HG02973 (cell line): ENCODE measurements at regions not wholly inside any gene's neighbourhood (a gene's known extent, or its start where the extent isn't known, plus 50 kb on each side); places are given as distances from the start of the nearest gene placed in this dataset.
"Not testable (repeated sequence)": the region's sequence is repeated elsewhere in the genome, so short reads cannot be mapped to it uniquely, and the experiment has no call there.

Source experiments
- ATAC-seq: cut with Tn5 transposase; IDR thresholded peaks from one replicate; pipeline ENCODE4 v1.9.1; 2021; ENCODE audit warnings: moderate library complexity; ENCODE audit not compliant: unreplicated experiment

DNA sequence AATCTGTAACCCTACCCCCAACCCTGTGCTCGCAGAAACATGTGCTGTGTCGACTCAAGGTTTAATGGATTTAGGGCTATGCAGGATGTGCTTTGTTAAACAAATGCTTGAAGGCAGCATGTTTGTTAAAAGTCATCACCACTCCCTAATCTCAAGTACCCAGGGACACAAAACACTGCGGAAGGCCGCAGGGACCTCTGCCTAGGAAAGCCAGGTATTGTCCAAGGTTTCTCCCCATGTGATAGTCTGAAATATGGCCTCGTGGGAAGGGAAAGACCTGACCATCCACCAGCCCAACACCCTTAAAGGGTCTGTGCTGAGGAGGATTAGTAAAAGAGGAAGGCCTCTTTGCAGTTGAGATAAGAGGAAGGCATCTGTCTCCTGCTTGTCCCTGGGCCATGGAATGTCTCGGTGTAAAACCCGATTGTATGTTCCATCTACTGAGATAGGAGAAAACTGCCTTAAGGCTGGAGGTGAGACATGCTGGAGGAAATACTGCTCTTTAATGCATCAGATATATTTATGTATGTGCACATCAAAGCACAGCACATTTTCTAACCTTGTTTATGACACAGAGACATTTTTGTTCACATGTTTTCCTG, 94.4 kb downstream of the LSM3 start:
- ATAC-seq: not testable (repeated sequence)

DNA sequence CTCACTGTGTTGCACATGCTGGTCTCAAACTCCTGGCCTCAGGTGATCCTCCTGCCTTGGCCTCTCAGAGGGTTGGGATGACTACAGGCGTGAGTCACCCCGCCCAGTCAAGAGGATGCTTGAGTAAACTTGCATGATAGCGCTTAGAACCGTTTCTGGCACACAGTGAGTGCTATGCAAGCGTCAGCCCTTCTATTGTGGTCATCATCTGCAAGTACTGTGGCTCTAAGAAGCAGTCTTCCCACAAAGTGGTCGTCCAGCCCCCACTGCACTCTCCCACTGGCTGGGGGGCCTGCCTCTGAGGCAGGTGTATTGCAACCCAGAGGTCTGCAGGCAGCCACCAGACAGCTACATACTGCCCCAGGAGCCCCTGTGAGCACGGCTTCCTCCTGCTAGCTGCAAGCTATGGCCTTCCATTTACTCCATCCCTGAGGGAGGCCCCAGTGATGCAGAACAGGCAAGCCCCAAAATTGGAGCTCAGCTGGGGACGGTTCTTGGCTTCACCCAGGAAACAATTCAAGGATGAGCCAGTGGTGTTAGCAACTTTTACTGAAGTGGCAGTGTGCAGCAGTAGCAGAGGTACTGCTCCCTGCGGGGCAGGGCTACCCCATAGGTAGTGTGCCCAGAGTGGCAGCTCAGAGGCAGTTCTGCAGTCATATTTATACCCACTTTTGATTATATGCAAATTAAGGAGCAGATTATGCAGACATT, 95.4 kb downstream of the LSM3 start:
- ATAC-seq: no peak

DNA sequence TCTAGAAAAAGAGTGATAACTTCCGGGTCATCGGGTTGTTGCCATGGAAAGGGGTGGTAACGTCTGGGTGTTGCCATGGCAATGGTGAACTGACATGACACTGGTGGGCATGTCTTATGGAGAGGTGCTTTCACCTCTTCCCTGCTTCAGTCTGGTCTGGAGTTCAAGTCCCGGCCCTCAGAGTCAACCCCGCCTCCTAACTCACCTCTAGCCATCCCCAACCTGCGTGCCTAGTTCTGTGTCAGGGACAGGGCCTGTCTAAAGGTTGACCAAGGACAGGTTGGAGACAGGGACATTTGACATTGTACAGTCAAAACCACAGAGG, 96.0 kb downstream of the LSM3 start:
- no peak for ATAC-seq

DNA sequence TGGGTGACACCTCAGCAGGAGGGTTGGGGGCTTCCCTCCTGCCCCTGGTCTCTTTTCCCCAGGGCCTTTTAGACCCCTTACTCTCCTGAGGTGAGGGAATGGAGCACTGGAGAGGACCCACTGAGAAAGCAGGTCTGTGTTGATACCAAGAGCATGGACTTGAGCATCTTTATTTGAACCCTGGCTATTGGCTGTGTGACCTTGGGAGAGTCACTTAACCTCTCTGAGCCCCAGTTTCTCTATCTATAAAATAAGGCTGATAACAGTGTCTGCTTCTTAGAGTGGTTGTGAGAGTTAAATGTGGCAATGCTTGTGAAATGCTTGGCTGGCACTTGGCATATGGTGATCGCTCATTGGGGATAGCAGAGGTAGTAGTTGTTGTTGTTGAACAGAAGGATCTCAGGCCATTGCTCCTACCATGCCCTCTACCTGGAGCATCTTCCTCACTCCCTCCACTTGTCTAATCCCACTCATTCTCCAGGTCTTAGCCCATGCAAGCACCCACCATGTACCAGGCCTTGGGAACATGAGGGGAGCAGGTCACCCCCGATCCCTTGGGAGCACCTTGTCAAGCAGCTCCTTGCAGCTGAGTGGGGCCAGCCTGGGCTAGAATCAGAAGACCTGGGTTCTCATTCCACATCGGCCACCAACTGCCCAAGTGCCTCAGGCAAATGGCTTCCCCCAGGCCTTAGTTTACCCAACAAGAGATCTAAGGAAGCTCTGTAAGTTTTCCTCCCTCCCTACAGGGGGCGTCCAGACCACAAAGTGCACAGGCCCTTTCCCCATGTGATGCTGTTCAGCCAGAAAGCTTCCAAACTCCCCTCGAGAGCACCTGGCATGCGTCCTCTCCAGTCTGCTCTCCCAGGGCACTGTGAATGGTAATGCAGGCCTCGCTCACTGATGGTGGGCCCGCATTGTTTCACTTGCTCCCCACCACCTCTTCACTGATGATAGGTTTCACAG, 96.7 kb downstream of the LSM3 start:
- no peak for ATAC-seq

DNA sequence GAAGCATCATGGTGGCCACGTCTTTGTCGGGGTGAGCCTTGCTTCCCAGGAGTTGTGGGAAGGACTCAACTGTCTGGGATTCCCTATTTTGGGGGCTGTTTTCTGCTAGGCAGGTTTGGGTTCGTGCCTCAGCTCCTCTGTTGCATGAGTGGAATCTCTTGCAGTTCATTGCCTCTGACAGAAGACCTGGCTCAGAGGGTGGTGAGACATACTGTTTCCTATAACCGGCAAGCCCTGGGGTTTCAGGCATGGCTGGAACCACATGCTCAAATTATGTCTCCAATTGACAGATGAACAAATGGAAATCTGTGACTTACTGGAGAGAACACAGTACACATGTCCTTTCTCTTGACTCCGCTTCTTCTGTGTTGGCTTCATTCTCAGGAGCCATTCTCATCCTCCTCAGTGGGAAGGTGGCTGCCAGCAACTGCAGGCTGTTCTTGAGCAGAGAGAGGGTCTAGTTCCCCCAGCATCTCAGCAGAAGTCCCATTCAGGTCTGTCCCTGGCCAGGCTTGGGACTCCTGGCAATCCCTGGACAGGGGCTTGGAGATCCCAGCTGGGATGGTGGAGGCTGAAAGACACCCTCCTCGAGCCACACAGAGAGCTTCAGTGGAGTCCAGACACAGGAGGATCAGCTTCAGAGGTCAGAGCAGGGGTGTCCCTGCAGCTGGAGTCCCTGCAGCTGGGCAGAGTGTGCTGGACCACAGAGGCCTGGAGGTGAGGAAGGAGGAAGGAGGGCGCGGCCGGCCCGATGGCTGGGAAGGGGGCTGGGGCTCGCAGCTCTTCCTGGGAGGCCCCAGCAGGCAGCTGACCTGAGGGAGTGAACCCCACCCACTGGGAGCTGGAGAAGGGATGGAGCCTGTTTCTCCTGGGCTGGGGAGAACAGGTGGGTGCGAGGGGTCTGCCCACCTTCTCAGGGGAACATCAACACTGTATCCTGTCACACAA, 97.6 kb downstream of the LSM3 start:
- ATAC-seq: no peak

DNA sequence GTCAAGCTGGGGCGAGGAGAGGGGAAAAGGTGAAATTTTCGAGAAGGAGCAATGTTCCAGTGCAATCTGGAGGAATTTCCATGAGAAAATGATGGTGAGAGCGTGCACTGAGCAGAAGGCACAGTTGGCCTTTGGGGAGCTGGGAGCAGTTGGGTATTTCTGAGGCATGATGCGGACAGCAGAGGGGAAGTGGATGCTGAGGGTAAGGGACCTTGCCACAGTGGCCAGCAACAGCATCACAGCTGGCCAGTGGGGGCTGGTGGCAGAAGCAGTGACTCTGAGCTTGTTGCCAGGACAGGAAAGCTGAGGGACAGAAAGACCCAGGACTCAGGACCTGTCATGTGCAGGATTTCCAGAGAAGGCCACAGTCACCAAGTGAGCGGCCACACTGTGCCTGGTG, 98.9 kb downstream of the LSM3 start:
- ATAC-seq: no peak

DNA sequence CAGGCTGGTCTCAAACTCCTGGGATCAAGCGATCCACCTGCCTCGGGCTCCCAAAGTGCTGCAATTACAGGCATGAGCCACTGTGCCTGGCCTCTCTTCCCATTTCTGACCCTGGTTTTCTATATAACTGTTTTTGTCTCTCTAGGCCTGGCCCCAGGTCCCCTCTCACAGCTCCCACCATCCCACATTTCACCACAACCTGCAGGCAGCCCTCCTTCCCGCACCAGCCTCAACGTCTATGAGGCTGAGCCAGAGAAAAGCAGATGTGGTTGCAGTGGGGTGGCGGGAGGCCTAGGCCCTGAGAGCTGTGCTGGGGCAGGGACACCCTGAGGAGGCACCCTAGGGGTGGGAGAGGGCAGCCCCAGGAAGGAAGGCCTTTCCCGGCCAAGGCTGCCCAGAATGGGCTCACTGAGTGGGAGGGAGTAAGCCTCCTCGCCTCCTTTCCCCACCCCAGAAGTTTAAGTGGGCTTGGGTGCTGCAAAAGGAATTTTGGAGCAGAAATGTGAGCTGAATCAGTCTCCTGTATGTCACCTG, 99.7 kb downstream of the LSM3 start:
- no peak for ATAC-seq

DNA sequence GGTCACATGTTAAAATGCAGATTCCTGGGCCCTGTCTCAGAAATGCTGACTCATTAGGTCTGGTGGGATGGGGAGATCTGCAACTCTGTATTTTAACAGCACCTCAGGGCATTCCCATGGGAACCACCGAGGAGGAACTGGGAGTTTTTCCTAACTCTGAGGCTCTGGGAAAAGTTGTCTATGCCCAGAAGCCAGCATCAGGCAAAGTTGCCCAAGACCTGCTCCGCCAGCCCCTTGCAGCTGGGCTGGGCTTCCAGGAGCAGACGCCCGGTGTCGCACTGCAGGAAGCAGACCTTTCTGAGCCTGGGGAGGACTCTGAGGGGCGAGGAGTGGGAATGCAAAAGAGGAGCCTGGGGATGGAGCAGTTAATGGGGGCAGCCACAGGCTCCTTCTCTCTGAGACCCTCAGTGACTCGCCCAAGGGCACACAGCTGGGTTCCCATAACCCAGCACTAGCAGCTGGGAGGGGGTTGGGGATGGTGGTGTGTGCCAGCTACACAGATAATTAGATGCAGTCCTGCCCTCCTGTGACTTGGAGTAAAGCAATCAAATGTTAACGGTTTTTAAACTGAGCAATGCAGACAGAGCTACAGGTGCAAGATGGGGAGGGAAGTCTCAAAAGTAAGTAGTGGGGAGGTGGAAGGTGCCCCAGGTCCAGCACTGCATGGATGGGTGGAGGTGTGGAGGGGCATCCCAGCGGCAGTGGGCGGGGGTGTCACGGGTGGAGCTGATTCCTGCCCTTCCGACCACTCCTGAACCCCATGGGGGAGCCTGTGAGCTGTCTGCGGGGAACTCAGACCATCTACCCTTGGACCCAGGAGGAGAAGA, 100.4 kb downstream of the LSM3 start:
- ATAC-seq: no peak

DNA sequence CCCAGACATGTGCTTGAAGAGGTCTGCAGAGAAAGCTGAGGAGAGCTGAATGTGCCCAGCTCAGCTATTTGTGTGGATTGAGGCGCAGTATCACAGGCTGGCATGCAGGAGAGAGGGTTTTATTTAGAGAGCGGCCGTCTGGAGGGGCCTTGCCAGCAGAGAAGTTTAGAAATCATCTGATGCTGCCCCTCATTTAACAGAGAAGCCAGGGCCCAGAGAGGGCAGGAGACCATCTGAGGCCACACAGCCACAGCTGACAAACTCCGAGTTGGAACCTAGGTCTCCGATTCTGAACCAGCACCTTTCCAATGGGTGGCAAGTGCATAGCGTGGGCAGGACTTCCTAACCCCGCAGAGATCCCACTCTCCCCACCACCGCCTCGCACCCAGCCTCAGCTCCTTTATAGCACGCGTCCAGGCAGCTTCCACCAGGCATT, 101.0 kb downstream of the LSM3 start:
- no peak for ATAC-seq

DNA sequence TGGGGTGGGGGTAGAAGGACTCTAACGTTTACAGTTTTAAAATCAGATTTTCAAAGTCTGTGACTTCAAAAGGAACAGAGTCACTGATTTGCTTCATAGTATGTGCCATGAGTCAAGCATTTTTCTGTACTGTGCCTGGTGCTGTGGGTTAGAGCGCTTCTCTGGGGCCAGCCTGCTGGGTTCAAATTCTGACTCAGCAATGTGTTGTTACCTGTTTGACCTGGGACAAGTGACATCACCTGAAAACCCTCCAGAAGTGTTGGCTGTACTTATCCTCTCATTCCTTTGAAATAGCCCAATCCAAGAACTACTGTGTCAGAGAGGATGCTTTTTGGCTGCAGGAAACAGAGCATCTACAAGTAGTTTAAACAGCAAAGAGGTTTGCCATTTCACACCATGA, 101.7 kb downstream of the LSM3 start:
- ATAC-seq: no peak

DNA sequence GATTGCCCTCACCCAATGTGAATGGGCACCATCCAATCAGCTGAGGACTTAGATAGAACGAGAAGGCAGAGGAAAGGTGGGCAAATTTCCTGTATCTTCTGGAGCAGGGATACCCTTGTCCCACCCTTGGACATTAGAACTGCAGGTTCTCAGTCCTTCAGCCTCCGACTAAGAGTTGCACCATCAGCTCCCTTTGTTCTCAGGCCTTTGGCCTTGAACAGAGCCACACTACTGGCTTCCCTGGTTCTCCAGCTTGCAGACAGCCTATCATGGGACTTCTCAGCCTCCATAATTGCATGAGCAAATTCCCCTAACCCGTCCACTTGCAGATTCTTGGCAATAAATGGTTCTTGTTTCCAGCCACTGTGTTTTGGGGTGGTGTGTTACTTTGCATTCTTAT, 102.4 kb downstream of the LSM3 start:
- ATAC-seq: no peak

DNA sequence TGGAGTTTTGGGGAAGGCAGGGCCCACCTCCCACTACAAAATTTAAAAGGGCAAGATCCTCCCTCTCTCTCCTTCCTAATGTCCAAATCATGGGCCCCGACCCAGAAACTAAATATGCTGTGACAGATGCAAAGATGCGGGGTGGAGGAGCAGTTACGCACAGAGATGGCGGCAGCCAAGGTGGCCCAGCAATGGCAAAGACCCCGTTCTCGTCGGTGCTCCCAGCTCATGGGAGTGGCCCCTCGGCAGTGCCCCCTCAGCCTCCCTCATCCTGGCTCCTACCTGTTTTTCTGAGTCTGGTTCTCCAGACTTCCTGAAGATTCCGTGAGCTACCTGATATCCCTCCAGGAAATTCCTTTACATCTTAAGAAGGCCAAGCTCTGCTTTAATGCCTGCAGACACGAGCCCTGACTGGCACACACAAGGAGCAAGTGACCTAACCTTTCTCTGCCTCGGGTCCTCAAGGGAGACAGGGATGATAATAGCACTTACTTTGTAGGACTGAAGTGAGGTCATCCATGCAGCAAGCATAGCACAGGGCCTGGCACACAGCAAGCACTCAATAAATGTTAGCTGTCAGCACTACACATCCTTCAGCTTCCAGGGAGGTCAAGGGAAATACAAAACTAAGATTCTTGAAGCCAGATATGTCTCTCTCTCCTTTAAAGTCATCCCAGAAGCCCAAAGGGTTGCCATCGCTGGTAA, 103.5 kb downstream of the LSM3 start:
- ATAC-seq: no peak

DNA sequence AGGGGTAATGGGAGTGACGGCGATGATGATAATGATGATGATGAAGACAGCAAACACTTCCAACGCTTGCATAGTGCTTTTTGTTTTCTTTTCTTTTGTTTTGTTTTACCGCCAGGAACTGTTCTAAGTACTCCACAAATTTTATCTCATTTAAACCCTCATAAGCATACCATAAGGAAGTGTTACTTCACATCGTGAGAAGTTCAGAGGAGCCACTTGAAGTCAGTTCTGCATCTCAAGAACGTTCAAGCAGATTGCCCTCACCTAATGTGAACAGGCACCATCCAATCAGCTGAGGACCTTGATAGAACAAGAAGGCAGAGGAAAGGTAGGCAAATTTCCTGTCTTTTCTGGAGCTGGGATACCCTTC, 104.1 kb downstream of the LSM3 start:
- ATAC-seq: no peak

DNA sequence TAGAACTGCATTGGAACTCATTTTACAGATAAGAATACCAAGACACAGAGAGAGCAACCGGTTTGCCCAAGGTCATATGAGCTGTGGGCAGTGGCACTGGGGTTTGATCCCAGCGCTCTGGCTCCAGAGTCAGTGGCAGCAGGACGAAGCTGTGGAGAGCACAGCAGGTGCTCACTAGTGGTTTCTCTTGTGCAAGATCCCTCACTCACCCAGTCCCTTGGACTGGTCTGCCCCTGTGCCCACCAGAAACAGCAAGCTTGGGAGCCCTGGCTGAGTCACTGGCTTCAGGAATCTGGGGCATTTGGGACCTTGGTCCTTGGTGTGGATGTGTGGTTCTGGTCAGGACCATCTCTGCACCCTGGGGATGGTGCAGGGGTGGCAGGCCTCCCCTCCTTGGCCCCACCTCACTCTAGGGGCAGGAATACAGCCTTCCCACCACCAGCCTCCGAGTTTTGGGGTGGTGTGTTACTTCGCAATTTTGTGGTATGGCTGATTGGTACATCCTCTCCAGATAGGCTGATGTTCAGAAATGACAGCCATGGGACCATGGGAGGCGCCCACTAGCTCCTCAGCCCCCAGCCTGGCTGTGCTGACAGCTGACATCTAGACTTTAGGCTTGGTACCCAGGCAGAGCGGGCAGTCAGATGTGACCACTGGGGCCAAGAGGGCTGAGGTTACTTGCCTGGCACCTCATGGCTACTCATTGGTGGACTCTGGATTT, 104.6 kb downstream of the LSM3 start:
- no peak for ATAC-seq

DNA sequence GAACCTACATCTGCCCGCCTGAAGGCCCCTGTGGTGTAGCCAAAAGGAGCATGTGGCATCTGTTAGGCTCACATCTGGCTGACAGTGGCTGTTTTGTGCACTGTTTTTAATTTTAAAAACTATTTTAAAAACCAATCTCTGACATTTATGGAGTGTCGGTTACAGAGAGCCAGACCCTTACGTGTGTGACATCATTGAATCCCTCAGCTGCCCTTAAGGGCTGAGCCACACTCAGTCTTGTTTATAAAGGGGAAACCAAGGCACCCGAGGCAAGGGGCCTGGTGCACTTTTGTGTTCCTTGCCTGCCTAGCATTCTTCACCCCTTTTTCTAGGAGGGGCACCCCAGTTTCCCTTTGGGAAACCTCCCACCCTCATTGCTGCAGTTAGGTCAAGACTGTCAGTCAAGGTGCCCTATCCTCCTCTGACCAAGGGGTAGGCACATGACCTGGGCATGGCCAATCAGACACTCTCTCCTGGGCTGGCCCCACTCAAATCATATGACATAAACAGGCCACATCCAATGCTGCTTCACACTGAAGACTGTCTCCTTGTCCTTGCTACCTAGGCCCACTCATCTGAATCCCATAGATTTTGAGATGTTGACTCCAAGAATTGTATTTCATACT, 105.3 kb downstream of the LSM3 start:
- no peak for ATAC-seq

DNA sequence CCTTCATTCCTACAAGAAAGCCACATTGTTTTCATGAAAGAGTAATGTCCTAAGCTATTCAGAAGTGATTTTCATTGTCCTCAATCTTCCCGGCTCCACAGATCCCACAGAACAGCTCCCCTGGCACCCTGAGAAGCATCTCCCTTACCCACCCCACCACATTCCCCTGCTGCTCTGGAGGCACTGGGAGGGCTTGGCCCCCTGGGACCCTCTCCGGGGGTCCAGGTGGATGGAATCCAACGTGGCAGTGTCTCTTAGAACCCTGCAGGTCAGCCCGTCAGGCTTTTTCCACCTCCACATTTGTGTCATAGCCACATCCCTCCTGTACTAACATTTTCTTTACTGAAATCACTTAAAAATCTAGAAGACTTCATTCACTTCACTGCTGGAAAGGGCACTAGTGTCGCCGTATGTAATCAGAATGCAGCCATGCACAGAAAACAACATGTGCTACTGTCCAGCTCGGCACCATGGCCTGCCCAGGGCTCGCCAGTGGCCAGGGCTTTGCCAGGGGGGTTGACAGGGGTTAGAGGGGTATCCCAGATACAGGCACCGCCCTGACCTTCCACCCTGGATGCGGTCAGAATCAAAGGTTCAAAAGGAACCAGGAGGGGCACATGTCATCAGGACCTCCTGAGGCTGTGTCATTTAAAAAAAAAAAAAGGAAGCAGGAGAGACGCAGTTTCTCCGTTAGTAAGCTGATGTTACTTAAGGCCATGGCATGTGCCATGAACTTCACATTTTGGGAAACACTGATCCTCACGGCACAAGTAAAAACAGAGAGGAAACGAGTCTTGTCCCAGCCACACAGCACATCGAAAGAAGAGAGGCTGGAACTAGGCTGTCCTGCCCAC, 106.3 kb downstream of the LSM3 start:
- no peak for ATAC-seq

DNA sequence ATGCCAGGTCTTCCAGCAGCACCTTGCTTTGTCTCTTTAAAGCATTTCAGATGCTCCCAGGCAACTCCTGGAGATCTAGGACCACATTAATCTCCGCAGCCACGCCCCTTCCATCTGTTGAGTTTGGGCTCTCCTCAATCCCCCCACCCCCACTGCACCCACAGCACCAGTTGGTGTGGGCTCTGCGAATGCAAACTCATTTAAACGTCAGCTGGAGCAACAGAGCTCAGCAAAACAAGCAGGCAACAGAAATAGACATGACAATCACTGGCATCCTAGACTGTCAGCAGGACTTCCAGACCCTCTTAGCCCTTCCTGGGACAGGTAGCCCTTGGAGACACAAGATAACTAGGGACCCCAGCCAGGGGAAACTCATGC, 106.9 kb downstream of the LSM3 start:
- ATAC-seq: no peak
